Skin of body (tissue), 1 donor: ENCODE measurements at regions not wholly inside any gene's neighbourhood (a gene's known extent, or its start where the extent isn't known, plus 50 kb on each side); places are given as distances from the start of the nearest gene placed in this dataset.
A peak's percentile ranks its signal among the peaks of the same experiment; 100 is the strongest.

ENCODE experiments used
- DNase-seq: peaks from one replicate; lab custom pipeline; 2025; lab: John Stamatoyannopoulos, UW

DNA sequence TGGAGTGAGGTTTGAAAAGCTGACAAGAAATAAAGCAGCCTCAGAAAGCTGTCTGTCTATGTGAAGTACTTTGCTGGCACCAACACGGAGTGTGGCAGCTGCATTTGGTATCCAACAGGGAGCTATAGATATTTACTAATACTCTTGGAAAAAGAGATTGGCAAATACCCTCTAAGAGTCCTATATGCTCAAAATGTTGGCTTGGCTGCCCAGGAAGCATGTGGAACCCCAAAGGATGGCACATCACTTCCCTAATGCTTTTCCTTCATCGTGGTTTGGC, 398.3 kb downstream of the TLE4 start:
- no peak for DNase-seq

DNA sequence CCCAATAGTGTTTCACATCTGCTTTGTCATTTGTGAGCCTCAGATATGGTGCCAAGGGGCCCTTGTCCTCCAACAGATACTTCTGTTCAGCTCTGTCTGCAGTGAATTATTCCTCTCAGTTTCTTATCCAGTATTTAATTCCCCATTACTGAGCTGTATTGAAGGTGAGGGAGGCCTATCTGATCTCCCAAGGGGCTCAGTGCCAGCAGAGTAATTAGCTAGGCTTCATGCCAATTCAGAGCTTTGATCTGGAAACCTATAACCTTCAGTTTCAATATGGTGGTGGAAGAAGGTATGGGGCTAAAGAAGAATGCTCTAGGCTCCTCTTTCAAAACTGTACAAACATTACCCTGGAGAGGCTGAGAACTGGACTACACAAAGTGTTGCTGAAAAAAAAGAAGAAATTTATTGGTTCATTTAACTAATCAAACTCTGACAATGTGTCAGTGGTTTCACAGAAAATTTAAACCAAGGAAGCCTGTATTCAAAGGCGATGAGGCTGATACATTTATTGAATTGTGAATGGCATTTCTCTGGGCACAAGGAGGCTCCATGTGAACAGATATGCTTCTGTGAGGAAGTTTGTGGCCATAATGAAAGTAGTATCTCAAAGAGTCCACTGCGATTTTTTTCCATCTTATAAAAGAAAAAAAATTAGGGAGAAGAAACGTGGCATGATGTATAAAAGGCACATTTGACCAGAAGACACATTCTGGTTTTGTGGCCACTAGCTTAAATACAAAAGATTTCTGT, 397.8 kb downstream of the TLE4 start:
- no peak for DNase-seq

DNA sequence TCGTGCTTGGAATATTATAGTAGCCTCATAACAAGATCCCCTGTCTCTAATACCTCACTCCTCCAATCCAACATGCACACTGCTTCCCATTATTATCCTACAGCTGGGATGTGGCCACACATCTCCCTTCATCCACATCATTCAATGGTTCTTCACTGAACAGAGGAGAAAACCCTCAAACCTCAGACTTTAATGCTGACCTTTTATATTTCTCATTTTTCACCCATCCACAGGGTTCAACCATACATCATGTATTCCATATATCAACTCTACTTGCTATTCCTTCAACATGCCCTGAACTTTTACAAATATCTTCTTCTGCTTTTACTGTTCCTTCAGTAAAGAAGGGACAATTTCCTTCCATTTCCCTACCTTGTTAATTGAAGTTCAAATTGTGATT, 396.8 kb downstream of the TLE4 start:
- no peak for DNase-seq

DNA sequence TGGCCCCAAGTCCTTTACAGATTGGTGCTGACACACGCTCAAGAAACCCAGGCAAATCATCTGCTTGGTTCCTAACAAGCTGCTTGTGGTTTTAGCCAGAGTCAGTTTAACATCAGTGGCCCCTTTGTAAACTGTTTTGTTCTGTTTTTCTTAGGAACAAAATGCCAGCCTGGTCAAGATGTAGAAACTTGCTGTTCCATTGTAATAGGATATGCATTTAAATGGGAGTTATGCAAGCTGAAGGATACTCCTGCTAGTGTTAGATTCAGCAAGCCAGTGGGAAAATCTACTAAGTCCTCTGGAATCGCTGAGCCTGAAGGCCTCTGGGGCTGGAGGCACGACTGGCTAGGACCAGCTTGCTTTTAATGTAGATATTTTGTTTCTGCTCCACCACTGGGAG, 391.1 kb downstream of the TLE4 start:
- DNase-seq, result no peak

DNA sequence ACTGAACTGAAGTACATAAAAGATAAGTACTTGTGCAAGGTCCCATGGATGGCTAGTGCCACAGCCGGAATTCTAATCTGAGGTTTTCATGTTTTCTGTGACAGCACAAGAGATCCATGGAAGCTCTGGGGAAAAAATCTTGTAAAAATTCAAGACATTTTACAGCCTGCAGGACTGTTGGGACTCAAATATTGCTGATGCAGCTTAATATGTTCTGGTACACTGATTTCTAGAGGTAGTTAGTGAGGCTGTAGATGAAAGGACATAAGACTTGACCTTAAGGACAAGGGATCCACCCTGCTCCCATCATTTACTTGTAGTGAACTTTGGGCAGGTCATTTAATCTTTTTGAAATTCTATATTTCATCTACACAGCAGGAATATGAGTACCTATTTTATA, 390.4 kb downstream of the TLE4 start:
- DNase-seq, result no peak

DNA sequence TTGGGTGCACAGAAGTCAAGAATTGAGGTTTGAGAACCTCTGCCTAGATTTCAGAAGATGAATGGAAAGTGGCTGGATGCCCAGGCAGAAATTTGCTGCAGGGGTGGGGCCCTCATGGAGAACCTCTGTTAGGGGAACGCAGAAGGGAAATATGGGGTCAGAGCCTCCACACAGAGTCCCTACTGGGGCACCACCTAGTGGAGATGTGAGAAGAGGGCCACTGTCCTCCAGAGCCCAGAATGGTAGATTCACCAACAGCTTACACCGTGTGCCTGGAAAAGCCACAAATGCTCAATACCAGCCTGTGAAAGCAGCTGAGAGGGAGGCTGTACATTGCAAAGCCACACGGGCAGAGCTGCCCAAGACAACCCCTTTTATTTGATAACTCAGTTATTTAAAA, 383.5 kb downstream of the TLE4 start:
- DNase-seq, result no peak

DNA sequence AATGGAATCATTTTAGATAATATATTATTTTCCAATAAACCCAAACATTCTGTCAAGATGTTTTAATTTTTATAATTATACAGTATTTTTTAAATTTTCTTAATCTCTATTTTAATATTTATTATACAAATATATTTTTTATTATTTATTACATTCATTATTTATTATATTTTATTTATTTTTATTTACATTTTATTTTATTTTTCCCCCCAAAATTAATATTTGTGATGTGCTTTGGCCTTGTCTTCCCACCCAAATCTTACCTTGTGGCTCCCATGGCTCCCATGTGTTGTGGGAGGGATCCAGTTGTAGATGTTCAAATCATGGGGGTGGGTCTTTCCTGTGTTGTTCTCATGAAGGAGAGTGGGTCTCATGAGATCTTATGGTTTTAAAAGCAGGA, 382.1 kb downstream of the TLE4 start:
- no peak for DNase-seq

DNA sequence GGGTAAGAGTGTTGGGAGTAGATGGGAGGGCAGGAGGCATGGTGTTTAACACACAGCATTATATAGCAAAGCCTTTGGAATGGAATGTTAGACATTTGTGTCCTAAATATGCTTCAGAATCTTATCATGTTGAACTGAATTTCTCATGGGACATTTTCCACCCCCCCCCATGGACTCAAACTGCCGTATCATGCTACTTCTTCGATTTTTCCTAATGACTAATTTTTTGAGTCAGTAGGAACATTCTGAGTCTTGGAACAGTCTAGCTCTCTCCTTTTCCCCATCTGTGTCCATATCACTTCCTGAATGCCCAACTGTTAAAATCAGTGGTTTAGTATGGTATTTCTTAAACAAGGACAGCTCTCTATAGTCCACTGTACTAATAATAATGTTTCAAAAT, 380.6 kb downstream of the TLE4 start:
- no peak for DNase-seq

DNA sequence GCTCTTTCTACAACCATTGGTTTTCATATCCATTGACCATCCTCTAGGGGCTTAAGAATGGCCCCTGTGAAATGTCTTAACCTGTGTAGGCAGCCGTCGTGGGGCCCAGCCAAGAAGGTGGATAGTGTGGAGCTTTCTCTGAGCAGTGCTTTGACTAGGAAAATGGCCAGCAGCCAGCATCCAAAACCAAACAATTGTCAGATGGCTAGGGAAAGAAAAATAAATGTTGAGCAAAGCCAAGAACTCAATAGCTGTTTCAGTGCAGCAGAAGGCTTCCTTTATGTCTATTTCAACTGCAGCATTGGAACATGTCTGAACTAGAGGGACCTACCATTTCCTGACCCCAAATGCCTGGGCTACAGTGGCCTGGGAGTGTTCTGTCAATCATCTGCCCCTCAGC, 374.9 kb downstream of the TLE4 start:
- DNase-seq, result no peak

DNA sequence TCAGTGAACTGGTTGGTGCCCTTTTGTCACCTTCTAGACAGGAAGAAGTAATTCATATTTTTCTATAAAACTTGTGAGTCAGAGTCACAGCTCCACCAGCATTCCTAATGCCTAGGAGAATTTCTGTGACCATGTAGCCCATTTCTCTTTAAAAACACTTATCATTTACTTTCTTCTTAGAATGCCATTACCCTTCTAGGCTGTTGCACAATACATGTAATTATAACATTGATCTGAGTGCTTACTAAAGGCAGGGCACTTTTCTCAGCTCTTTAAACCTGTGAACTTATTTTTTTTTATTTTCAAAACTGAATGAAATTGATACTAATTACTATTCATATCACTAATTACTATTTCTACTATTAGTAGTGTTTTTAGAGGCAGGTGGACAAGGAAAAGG, 373.7 kb downstream of the TLE4 start:
- DNase-seq, result no peak

DNA sequence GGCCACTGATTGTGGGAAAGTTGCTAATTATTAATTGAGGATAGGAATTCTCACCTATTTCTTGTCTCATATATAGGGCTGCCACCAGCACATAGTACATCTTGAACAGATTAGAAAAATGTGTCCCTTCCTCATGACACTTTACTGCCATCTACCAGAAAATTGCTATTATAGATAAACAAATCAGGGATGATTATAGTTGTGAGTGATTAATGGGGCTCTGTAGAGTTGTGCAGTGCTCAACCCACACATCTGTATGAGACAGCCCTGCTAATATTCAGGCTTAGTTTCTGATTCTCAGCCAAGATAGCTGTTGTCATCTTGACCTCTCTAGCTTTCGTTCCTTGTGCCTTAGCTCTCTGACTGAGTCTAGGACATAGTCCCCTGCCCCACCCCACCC, 373.3 kb downstream of the TLE4 start:
- DNase-seq, result no peak

DNA sequence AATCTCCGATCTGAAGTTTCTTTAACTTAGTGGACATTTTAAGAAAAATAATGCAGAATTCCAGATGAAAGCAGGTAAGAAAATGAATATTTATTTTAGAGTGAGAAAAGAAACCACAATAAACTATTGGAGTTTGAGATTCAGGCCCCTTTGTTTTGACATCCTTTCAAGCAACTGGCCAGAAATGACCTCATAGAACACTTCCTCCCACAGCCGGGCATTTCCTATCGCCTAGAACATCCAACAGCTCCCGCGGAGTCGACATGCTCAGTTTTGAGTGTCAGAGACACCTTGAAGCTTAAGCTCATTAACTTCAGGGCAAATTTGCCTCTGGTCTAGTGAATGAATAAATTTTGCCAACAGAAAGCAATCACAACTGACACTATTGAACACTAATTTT, 369.2 kb downstream of the TLE4 start:
- DNase-seq, result no peak

DNA sequence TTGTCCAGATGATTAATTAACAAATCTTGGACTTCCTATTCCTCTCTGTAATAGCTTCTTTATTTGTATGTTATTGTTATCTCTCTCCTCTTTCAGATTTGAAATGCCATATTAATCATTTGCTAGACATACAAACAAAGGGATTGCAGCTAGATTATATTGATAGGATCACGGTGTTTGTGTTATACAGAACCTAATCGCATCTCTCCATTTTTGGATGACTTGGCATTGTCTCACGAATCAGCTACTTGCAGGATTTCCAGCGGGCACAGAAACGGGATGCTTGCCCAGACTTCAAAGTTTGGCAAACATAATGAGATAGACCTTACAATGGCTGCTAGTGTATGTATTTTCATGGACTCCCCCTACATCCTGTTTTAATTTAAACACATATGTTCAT, 368.1 kb downstream of the TLE4 start:
- no peak for DNase-seq

DNA sequence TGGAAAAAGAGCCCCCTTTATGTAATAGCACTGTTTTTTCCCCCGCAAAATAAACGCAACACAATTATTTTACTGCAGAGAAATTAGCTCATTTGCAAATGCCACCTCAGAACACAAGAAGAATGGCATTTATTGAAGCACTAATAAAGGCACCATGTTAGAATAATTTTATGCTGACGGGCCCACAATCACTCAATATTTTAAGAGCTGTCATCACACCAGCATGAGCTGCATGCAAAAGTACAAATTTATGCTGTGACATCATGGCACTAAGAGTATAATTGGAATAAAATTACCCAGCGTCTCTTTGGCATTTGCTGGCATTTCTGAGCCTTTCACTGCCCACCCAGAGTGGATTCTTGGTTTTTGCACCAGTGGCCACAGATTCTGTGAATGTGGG, 364.6 kb downstream of the TLE4 start:
- no peak for DNase-seq

DNA sequence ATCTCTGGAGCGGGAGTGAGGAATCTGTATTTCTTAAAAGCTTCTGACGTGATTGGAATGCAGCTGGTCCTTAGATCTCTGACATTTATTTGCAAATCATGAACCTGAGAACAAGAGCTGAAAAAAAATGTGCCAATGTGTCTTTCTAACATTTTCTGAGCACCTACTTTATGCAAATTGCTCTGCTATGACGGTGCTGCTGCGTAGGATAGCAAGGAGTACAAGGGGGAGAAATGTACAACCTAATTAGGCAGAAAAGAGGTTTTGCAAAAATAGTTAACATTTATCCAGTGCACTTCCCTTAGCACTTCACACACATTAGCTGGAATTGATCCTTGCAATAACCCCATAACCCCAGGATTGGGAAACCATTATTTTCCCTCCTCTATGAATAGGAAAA, 357.5 kb downstream of the TLE4 start:
- no peak for DNase-seq

DNA sequence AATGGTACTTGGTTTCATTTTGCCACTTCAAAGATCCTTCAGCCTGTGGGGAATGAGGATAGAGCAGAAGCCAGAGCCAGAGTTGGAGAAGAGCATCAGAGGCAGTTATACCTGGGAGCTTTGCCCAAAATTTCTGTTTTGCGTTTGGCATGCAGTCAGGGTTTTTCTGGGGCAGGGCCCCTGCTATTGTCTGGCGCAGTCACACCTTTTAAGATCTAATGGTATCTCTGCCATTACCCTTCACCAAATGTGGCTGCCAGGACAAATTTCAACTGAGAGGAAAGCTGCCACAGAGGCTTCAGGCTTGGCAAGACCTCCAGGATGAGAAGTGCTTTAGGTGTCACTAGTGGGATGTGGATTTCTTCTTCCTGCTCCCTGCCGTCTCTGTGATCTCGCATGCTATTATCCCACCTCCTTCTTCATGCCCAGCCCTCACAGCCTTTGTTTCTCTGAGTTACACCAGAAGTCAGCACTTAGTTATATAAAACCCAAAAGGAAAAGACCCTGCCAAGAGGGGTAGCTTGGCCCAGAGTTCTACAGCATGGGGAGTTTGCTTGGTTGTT, 357.0 kb downstream of the TLE4 start:
- DNase-seq, result no peak

DNA sequence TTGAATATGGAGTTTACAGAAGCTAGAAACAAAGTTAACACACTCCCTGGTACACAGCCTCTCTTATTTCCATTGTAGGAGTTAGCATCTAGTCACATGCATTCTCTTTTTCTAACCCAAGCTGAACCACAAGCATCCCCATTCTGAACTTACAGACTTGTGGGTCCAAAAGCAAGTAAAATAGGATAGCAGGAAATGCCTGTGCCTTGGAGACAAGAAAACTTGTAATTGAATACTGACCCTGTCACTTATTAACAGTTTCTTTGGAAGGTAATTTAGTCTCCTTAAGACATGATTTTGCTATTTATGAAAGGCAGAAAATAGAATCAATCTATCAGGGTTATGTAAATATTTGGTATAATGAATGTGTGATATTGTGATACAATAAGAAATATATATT, 353.6 kb downstream of the TLE4 start:
- no peak for DNase-seq

DNA sequence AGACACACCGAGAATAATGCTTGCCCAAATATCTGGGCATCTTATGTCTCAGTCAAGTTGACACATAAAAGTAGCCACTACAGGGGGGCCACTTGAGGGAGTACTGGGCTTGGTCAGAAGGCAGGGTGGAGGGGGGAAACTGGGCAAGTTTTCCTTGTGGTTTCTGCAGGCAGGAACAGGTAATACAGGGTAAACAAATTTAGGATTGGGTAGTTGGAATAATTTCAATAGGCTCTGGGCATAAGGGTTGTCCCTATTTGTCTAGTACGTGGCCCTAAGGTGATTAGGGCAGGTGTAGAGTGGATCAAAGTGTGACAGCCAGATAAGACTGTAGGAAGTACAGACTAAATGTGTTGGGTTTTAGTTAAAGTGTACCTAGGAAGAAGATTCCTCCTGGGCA, 353.1 kb downstream of the TLE4 start:
- DNase-seq, result no peak

DNA sequence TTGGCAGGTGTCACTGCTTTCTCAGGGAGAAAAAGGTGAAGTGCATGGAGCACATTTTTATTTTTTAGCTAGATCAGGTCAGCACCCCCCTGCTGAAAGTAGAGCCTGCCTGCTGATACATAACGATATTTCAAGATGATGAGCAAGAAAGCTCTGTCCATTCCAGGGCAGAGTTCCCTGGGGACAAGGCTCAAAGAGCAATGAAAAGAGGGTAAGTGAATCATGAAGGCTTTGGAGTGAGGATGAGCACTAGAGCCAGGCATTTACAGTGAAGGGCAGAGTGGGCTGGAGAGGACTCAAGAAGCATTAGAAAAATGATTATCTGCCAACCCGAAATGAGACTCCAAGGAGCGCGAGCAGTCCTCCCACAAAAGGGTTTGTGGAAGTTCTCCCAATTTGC, 345.7 kb downstream of the TLE4 start:
- no peak for DNase-seq

DNA sequence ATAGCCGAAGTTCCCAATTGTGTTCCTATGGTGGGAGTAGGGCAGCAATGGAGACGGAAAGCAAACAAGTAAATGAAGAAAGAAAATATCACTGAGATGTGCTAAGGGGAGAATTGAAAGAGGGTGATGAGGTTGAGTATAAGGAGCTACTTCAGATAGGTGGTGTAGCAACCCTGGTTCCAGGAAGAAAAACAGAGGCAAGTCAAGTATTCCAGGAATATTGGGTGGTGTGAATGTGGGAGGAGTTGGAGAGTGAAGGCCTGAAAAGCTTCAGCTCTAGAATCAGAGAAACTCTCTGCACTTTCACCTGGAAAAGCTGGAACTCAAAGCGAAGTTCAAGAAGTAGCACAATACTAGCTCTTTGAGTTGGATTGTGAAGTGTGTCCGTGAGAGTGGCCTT, 342.1 kb downstream of the TLE4 start:
- DNase-seq, result no peak

DNA sequence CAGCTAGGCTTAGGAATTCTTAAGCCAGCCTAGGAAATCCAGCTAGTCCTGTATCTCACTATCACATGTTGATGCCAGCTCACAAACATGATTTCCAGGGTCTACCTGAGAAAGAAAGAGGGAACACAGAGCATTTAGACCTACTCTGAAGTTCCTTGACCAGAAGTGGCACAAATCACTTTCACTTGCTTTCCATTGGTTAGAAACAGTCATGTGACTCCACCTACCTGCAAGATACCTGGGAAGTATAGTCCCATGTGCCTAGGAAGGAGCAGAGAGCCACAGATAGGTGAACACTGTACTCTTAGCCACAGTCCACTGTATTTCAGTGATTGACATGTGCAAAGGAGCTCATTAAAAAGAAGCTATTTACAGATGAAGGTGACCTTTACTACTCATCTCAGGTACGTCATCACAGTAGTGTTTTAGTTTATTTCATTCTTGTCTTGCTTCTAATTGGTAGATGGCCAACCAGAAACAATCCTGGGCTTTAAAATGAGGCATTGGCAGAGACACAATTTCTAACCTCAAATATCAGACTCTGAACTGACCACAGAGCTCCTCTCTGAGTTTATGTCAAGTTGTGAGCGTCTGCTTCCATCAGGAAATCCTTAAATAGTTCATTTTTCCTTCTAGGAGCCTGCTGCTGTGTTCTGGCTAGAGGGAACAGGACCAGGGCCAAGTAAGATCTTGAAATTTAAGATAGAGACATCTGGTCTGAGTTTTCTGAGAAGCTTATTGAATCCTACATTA, 340.7 kb downstream of the TLE4 start:
- peak; percentile 24 for DNase-seq

DNA sequence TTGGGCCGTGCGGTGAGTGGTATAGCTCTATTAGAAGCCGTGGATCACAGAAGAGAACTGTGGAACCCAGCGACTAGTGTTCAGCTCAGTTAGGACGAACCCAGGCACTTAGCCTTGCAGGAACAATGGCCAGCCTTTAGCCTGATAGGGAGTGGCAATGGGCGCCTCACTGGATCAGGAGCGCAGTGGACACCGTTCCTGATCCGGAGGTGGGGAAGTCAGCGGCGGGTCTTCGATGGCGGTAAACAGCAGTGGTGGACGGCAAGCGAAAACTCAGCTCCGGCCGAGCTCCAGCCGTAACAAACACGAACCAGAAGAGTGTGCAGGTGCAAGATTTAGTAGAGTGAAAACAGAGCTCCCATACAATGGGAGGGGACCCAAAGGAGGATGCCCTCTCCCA, 340.0 kb downstream of the TLE4 start:
- no peak for DNase-seq
